ENCODE measurements at regions not wholly inside any gene's neighbourhood (a gene's known extent, or its start where the extent isn't known, plus 50 kb on each side); places are given as distances from the start of the nearest gene placed in this dataset.

- DNase-seq (no peak), ATAC-seq (no peak)
- no peaks in the 10 kb centered on the region for H3K4me1 Mint-ChIP-seq
- no peak for TF ChIP-seq CTCF (IDR thresholded peaks at IDR 0.05)
- H3K9me3 Mint-ChIP-seq, result no peaks in the 10 kb centered on the region
- Histone ChIP-seq H3K4me3 (ENCODE audit: low read length) (no peak overlapping the region), H3K27me3 (ENCODE audit: control insufficient read depth, insufficient read depth, low read length) (no peaks in the 10 kb centered on the region), H3K27ac (ENCODE audit: low read length) (no peak overlapping the region), H3K36me3 (ENCODE audit: control insufficient read depth, insufficient read depth, low read length) (no peaks in the 10 kb centered on the region), H3K9me3 (ENCODE audit: control insufficient read depth, insufficient read depth, low read length) (no peaks in the 10 kb centered on the region), H3K4me1 (ENCODE audit: control insufficient read depth, insufficient read depth, low read length) (no peaks in the 10 kb centered on the region)
- H3K27ac Mint-ChIP-seq, result no peak overlapping the region
- no peaks in the 10 kb centered on the region for H3K36me3 Mint-ChIP-seq
- no peak overlapping the region for H3K4me3 Mint-ChIP-seq
- intact Hi-C loops (cut with micrococcal nuclease), result no loop called here
- WGBS (ENCODE audit: insufficient coverage), result 93% methylated on average over 7 of the region's 7 CpGs
- peaks cover 26 to 59% of the 10 kb centered on the region in 2 donors for H3K27me3 Mint-ChIP-seq (ENCODE audit: low read depth in 2 of 2)
Observed at GRCh38 chrX:47752685-47753084, 84.0 kb upstream of the ZNF81 start.

- Mint-ChIP-seq H3K4me3 (no peak overlapping the region), H3K4me1 (no peaks in the 10 kb centered on the region), H3K27me3 (ENCODE audit: low read depth in 2 of 2) (peaks cover 25 to 49% of the 10 kb centered on the region in 2 donors), H3K27ac (no peak overlapping the region), H3K9me3 (no peaks in the 10 kb centered on the region), H3K36me3 (no peaks in the 10 kb centered on the region)
- no peak for TF ChIP-seq CTCF (IDR thresholded peaks at IDR 0.05)
- Histone ChIP-seq H3K27ac (ENCODE audit: low read length) (no peak overlapping the region), H3K36me3 (ENCODE audit: control insufficient read depth, insufficient read depth, low read length) (no peaks in the 10 kb centered on the region), H3K27me3 (ENCODE audit: control insufficient read depth, insufficient read depth, low read length) (no peaks in the 10 kb centered on the region), H3K4me1 (ENCODE audit: control insufficient read depth, insufficient read depth, low read length) (no peaks in the 10 kb centered on the region), H3K9me3 (ENCODE audit: control insufficient read depth, insufficient read depth, low read length) (no peaks in the 10 kb centered on the region), H3K4me3 (ENCODE audit: low read length) (no peak overlapping the region)
- intact Hi-C loops (cut with micrococcal nuclease), result no loop called here
- ATAC-seq (peak in 1 of 3 donors; percentile 34), DNase-seq (peak in 1 of 2 donors; percentile 31)
- 39% methylated on average over 3 of the region's 6 CpGs for WGBS (ENCODE audit: insufficient coverage)
Observed at GRCh38 chrX:47751670-47752069, 85.0 kb upstream of the ZNF81 start.

- Histone ChIP-seq H3K36me3 (ENCODE audit: control insufficient read depth, insufficient read depth, low read length) (no peaks in the 10 kb centered on the region), H3K9me3 (ENCODE audit: control insufficient read depth, insufficient read depth, low read length) (no peaks in the 10 kb centered on the region), H3K27ac (ENCODE audit: low read length) (no peak overlapping the region), H3K27me3 (ENCODE audit: control insufficient read depth, insufficient read depth, low read length) (no peaks in the 10 kb centered on the region), H3K4me1 (ENCODE audit: control insufficient read depth, insufficient read depth, low read length) (no peaks in the 10 kb centered on the region), H3K4me3 (ENCODE audit: low read length) (no peak overlapping the region)
- Mint-ChIP-seq H3K4me1 (no peaks in the 10 kb centered on the region), H3K27ac (no peak overlapping the region), H3K9me3 (no peaks in the 10 kb centered on the region), H3K27me3 (ENCODE audit: low read depth in 2 of 2) (peaks cover 15 to 37% of the 10 kb centered on the region in 2 donors), H3K36me3 (no peaks in the 10 kb centered on the region), H3K4me3 (no peak overlapping the region)
- ATAC-seq (no peak), DNase-seq (no peak)
- intact Hi-C loops (cut with micrococcal nuclease), result no loop called here
- no peak for TF ChIP-seq CTCF (IDR thresholded peaks at IDR 0.05)
- 57% methylated on average over 4 of the region's 7 CpGs for WGBS (ENCODE audit: insufficient coverage)
Observed at GRCh38 chrX:47749185-47749967, 87.3 kb upstream of the ZNF81 start.

GRCh38 chrX:47748576-47748975 lies 88.1 kb upstream of the ZNF81 start:
- no peak for TF ChIP-seq CTCF (IDR thresholded peaks at IDR 0.05)
- H3K9me3 ChIP-seq (ENCODE audit: control insufficient read depth, insufficient read depth, low read length), result no peaks in the 10 kb centered on the region
- ATAC-seq (no peak), DNase-seq (no peak)
- Mint-ChIP-seq H3K36me3 (no peaks in the 10 kb centered on the region), H3K4me1 (no peaks in the 10 kb centered on the region), H3K4me3 (no peak overlapping the region), H3K27me3 (ENCODE audit: low read depth in 2 of 2) (peaks cover 15 to 31% of the 10 kb centered on the region in 2 donors), H3K27ac (no peak overlapping the region), H3K9me3 (no peaks in the 10 kb centered on the region)
- H3K4me1 ChIP-seq (ENCODE audit: control insufficient read depth, insufficient read depth, low read length), result no peaks in the 10 kb centered on the region
- 83% methylated on average over 1 of the region's 4 CpGs for WGBS (ENCODE audit: insufficient coverage)
- no peak overlapping the region for H3K4me3 ChIP-seq (ENCODE audit: low read length)
- intact Hi-C loops (cut with micrococcal nuclease), result no loop called here
- H3K36me3 ChIP-seq (ENCODE audit: control insufficient read depth, insufficient read depth, low read length), result no peaks in the 10 kb centered on the region
- H3K27me3 ChIP-seq (ENCODE audit: control insufficient read depth, insufficient read depth, low read length), result no peaks in the 10 kb centered on the region
- H3K27ac ChIP-seq (ENCODE audit: low read length), result no peak overlapping the region
